HEK293 (cell line): ENCODE measurements at regions not wholly inside any gene's neighbourhood (a gene's known extent, or its start where the extent isn't known, plus 50 kb on each side); places are given as distances from the start of the nearest gene placed in this dataset.

ENCODE experiments used
- CTCF ChIA-PET: fragments of 350-600 bp; formaldehyde crosslinking; extraction: SDS; loops from one replicate; lab custom pipeline; 2021; ENCODE audit warnings: antibody characterized with exemption; lab: Yijun Ruan, JAX
- POLR2A ChIA-PET: fragments of 300-600 bp; formaldehyde crosslinking; extraction: SDS; loops from one replicate; lab custom pipeline; 2020; ENCODE audit warnings: antibody characterized with exemption, inconsistent platforms; lab: Yijun Ruan, JAX
- H3K27ac ChIP-seq: fragments of 200-500 bp; sonication (Bioruptor generic); 2 replicates; pipeline ENCODE4 v1.5.1; 2014; ENCODE audit warnings: low read depth, low read length, control low read depth, inconsistent platforms; ENCODE audit errors: extremely low read depth
- H3K36me3 ChIP-seq, 2 experiments: fragments of 200-500 bp in 1 of 2; sonication (Bioruptor generic) in 1 of 2; 1 replicate in 1 of 2; 2 replicates in 1 of 2; pipeline ENCODE4 v1.5.1; 2014 to 2017; ENCODE audit warnings: inconsistent platforms in 2 of 2, low read length in 2 of 2; ENCODE audit not compliant: control insufficient read depth in 2 of 2, insufficient read depth in 1 of 2
- H3K4me1 ChIP-seq: fragments of 200-500 bp; sonication (Bioruptor generic); 2 replicates; pipeline ENCODE4 v1.5.1; 2014; ENCODE audit warnings: mild to moderate bottlenecking, low read length, inconsistent platforms; ENCODE audit not compliant: control insufficient read depth, insufficient read depth
- H3K4me3 ChIP-seq: 2 replicates; pipeline ENCODE4 v1.5.1; 2011; ENCODE audit warnings: low read depth, mild to moderate bottlenecking, control low read depth, low read length, moderate library complexity
- H3K9me3 ChIP-seq: fragments of 200-500 bp; sonication (Bioruptor generic); 2 replicates; pipeline ENCODE4 v1.5.1; 2014; ENCODE audit warnings: low read depth, low read length, inconsistent platforms; ENCODE audit not compliant: control insufficient read depth, insufficient read depth
- GLI2 ChIP-seq: fragments of 450-650 bp; formaldehyde crosslinking; IDR thresholded peaks from 2 replicates; pipeline ENCODE4; 2017; ENCODE audit warnings: missing biosample characterization, missing genetic modification characterization, low read depth, borderline replicate concordance
- SETDB1 ChIP-seq: IDR thresholded peaks from one replicate; pipeline ENCODE4 v1.6.1; 2017; ENCODE audit warnings: mild to moderate bottlenecking, low read length, moderate library complexity, mixed read lengths; ENCODE audit not compliant: insufficient read length
- WT1 ChIP-seq: fragments of 450-650 bp; formaldehyde crosslinking; IDR thresholded peaks from 2 replicates; pipeline ENCODE4 v1.5.1; 2016; ENCODE audit warnings: missing biosample characterization, missing genetic modification characterization
- ZBTB44 ChIP-seq: fragments of 450-650 bp; IDR thresholded peaks from 2 replicates; pipeline ENCODE4 v1.5.1; 2018; ENCODE audit warnings: missing biosample characterization, mild to moderate bottlenecking, missing genetic modification characterization
- ZFP41 ChIP-seq: fragments of 450-650 bp; formaldehyde crosslinking; IDR thresholded peaks from 2 replicates; pipeline ENCODE4 v1.5.1; 2016; ENCODE audit warnings: missing biosample characterization, missing genetic modification characterization, borderline replicate concordance
- ZNF133 ChIP-seq: fragments of 450-650 bp; formaldehyde crosslinking; IDR thresholded peaks from 2 replicates; pipeline ENCODE4 v1.5.1; 2016; ENCODE audit warnings: missing biosample characterization, missing genetic modification characterization
- ZNF2 ChIP-seq: fragments of 450-650 bp; formaldehyde crosslinking; IDR thresholded peaks from 2 replicates; pipeline ENCODE4 v1.5.1; 2016; ENCODE audit warnings: missing biosample characterization, missing genetic modification characterization
- ZNF211 ChIP-seq: fragments of 450-650 bp; formaldehyde crosslinking; IDR thresholded peaks from 2 replicates; pipeline ENCODE4 v1.5.1; 2016; ENCODE audit warnings: low read depth, missing biosample characterization, missing genetic modification characterization
- ZNF26 ChIP-seq: fragments of 450-650 bp; formaldehyde crosslinking; IDR thresholded peaks from 2 replicates; pipeline ENCODE4 v1.5.1; 2016; ENCODE audit warnings: missing biosample characterization, missing genetic modification characterization
- ZNF292 ChIP-seq: fragments of 450-650 bp; formaldehyde crosslinking; IDR thresholded peaks from 2 replicates; pipeline ENCODE4 v1.5.1; 2016; ENCODE audit warnings: low read depth, missing biosample characterization, missing genetic modification characterization, borderline replicate concordance
- ZNF335 ChIP-seq: fragments of 450-650 bp; formaldehyde crosslinking; conservative IDR thresholded peaks from 2 replicates; pipeline ENCODE4 v1.5.1; 2016; ENCODE audit warnings: missing biosample characterization, missing genetic modification characterization
- ZNF558 ChIP-seq: fragments of 450-650 bp; formaldehyde crosslinking; IDR thresholded peaks from 2 replicates; pipeline ENCODE4 v1.5.1; 2016; ENCODE audit warnings: missing biosample characterization, missing genetic modification characterization
- ZNF580 ChIP-seq: fragments of 450-650 bp; formaldehyde crosslinking; IDR thresholded peaks from 2 replicates; pipeline ENCODE4 v1.5.1; 2016; ENCODE audit warnings: missing biosample characterization, missing genetic modification characterization
- ZNF621 ChIP-seq: fragments of 450-650 bp; formaldehyde crosslinking; IDR thresholded peaks from 2 replicates; pipeline ENCODE4 v1.5.1; 2017; ENCODE audit warnings: missing biosample characterization, missing genetic modification characterization
- ZNF623 ChIP-seq: fragments of 450-650 bp; formaldehyde crosslinking; IDR thresholded peaks from 2 replicates; pipeline ENCODE4 v1.5.1; 2016; ENCODE audit warnings: missing biosample characterization, missing genetic modification characterization
- ZNF791 ChIP-seq: fragments of 450-650 bp; formaldehyde crosslinking; IDR thresholded peaks from 2 replicates; pipeline ENCODE4 v1.5.1; 2016; ENCODE audit warnings: missing biosample characterization, missing genetic modification characterization
- TF ChIP-seq, protein P1 (sequence below): fragments of 450-650 bp; formaldehyde crosslinking; IDR thresholded peaks from 2 replicates; pipeline ENCODE4 v1.5.1; 2017; ENCODE audit warnings: missing biosample characterization, missing genetic modification characterization
- TF ChIP-seq, protein P2 (sequence below): IDR thresholded peaks from 2 replicates; pipeline ENCODE4 v1.6.1; 2011; ENCODE audit warnings: mild to moderate bottlenecking, low read depth, low read length, borderline replicate concordance

DNA sequence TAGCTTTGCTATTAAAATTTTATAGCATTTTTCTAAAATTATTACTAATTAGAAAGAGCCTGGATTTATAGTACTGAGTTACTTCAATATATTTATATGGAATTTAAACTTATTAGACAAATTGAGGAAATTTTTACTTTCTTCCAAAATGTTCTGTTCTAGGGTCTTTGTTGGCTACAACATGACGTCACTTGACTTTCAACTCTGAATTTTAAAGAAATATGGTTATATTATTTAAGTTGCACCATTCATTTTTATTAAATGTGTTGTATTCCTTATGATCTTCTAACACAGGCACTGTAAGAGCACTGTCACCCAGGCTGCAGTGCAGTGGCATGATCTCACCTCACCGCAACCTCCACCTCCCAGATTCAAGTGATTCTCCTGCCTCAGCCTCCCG lies 119.4 kb upstream of the CYLC2 start:
- no peaks in the 10 kb centered on the region for H3K4me1 ChIP-seq
- CTCF ChIA-PET, result no interaction called here
- no peak for TF ChIP-seq WT1 (tag by site-specific recombination)
- no peak for TF ChIP-seq ZNF558 (tag by site-specific recombination)
- no peak for TF ChIP-seq ZNF133 (tag by site-specific recombination)
- no peak for TF ChIP-seq ZNF292 (tag by site-specific recombination)
- no peak for TF ChIP-seq ZBTB44
- TF ChIP-seq, all 188 proteins: peak for 0
- no peak overlapping the region for H3K4me3 ChIP-seq
- no peaks in the 10 kb centered on the region for H3K9me3 ChIP-seq
- POLR2A ChIA-PET, result no interaction called here
- H3K27ac ChIP-seq, result no peak overlapping the region
- no peaks in the 10 kb centered on the region for H3K36me3 ChIP-seq

GRCh38 chr9:102867488-102867887 lies 127.6 kb upstream of the CYLC2 start:
- Histone ChIP-seq H3K4me3 (no peak overlapping the region), H3K27ac (no peak overlapping the region), H3K4me1 (no peaks in the 10 kb centered on the region), H3K36me3 (no peaks in the 10 kb centered on the region), H3K9me3 (no peaks in the 10 kb centered on the region)
- CTCF ChIA-PET, result no interaction called here
- POLR2A ChIA-PET, result no interaction called here
- TF ChIP-seq ZFP41 (no peak), ZNF621 (tag by site-specific recombination) (no peak), ZNF335 (tag by site-specific recombination) (no peak), ZNF211 (tag by site-specific recombination) (no peak), GLI2 (tag by site-specific recombination) (no peak), ZNF580 (tag by site-specific recombination) (no peak), SETDB1 (no peak), ZNF2 (tag by site-specific recombination) (no peak), ZNF791 (tag by site-specific recombination) (no peak), ZNF623 (tag by site-specific recombination) (no peak), ZNF26 (tag by site-specific recombination) (no peak)
- TF ChIP-seq, protein P1, sequence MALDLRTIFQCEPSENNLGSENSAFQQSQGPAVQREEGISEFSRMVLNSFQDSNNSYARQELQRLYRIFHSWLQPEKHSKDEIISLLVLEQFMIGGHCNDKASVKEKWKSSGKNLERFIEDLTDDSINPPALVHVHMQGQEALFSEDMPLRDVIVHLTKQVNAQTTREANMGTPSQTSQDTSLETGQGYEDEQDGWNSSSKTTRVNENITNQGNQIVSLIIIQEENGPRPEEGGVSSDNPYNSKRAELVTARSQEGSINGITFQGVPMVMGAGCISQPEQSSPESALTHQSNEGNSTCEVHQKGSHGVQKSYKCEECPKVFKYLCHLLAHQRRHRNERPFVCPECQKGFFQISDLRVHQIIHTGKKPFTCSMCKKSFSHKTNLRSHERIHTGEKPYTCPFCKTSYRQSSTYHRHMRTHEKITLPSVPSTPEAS (tag by site-specific recombination), result no peak
- TF ChIP-seq, protein P2, sequence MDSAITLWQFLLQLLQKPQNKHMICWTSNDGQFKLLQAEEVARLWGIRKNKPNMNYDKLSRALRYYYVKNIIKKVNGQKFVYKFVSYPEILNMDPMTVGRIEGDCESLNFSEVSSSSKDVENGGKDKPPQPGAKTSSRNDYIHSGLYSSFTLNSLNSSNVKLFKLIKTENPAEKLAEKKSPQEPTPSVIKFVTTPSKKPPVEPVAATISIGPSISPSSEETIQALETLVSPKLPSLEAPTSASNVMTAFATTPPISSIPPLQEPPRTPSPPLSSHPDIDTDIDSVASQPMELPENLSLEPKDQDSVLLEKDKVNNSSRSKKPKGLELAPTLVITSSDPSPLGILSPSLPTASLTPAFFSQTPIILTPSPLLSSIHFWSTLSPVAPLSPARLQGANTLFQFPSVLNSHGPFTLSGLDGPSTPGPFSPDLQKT, result no peak
